MCF 10A (cell line): ENCODE measurements at regions not wholly inside any gene's neighbourhood (a gene's known extent, or its start where the extent isn't known, plus 50 kb on each side); places are given as distances from the start of the nearest gene placed in this dataset.
A peak's percentile ranks its signal among the peaks of the same experiment; 100 is the strongest.
"Not testable (repeated sequence)": the region's sequence is repeated elsewhere in the genome, so short reads cannot be mapped to it uniquely, and the experiment has no call there.

Experiments used
- BruUV-seq: library from RNA; stranded (reverse); fragments of 400-500 nt; replicated peaks from 2 replicates; lab custom pipeline; 2021; lab: Mats Ljungman, UMichigan
- CTCF ChIA-PET: fragments of 300-600 bp; sonication (Branson Sonifier 250); formaldehyde crosslinking; extraction: SDS; loops from one replicate; lab custom pipeline; 2021; ENCODE audit warnings: antibody characterized with exemption, inconsistent platforms; lab: Yijun Ruan, JAX
- POLR2A ChIA-PET: fragments of 300-600, 350-650 bp; sonication (Branson Sonifier 250); formaldehyde crosslinking; extraction: SDS; loops from one replicate; lab custom pipeline; 2020; ENCODE audit warnings: antibody characterized with exemption, inconsistent platforms; lab: Yijun Ruan, JAX
- DNase-seq: peaks from one replicate; pipeline ENCODE4 v3.0.0-alpha.2; 2018; ENCODE audit not compliant: unreplicated experiment
- H3K27ac Mint-ChIP-seq: one replicate; pipeline ENCODE4 v1.8.0; 2022; ENCODE audit warnings: mild to moderate bottlenecking, low read depth, mixed read lengths; ENCODE audit not compliant: unreplicated experiment
- H3K27me3 Mint-ChIP-seq: one replicate; pipeline ENCODE4 v1.8.0; 2022; ENCODE audit warnings: mixed read lengths; ENCODE audit not compliant: insufficient read depth, unreplicated experiment
- H3K36me3 Mint-ChIP-seq: one replicate; pipeline ENCODE4 v1.8.0; 2022; ENCODE audit warnings: mild to moderate bottlenecking, moderate library complexity, mixed read lengths; ENCODE audit not compliant: insufficient read depth, unreplicated experiment
- H3K4me1 Mint-ChIP-seq: one replicate; pipeline ENCODE4 v1.8.0; 2022; ENCODE audit warnings: mixed read lengths; ENCODE audit not compliant: insufficient read depth, unreplicated experiment
- H3K4me3 Mint-ChIP-seq: one replicate; pipeline ENCODE4 v1.8.0; 2022; ENCODE audit warnings: mild to moderate bottlenecking, moderate library complexity, mixed read lengths; ENCODE audit not compliant: unreplicated experiment
- H3K9me3 Mint-ChIP-seq: one replicate; pipeline ENCODE4 v1.8.0; 2022; ENCODE audit warnings: mixed read lengths; ENCODE audit not compliant: unreplicated experiment
- intact Hi-C: fragments of 100-400 bp; cut with micrococcal nuclease; formaldehyde crosslinking; loops from 2 replicates; pipeline ENCODE4 v1.14.1; 2022
- TF ChIP-seq, protein P1 (sequence below): fragments of 200-600 bp; IDR thresholded peaks from one replicate; pipeline ENCODE4 v1.8.0; 2022; ENCODE audit warnings: antibody characterized with exemption, mild to moderate bottlenecking; ENCODE audit not compliant: unreplicated experiment

DNA sequence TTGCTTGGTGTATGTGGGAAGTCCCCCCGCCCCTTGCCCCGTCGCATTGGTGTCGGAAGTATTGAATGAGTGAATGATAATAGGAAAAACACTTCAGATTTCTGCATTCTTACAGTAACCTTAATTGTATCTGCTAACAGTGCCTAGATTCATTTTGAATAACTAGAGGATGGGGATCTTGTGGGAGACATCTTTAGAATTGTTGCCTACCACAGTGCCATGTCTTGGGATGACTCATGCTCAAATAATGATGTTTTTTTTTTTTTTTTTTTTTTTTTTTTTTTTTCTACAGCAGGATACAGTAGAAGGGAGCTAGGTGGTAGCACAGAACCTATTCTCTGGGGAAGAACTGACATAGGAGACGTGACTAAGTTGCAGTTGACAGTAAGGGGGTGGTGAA lies 237.9 kb downstream of the USP25 start:
- Mint-ChIP-seq H3K4me1 (peaks cover 7% of the 10 kb centered on the region), H3K27me3 (no peaks in the 10 kb centered on the region), H3K27ac (no peak overlapping the region), H3K4me3 (no peak overlapping the region), H3K9me3 (no peaks in the 10 kb centered on the region), H3K36me3 (no peaks in the 10 kb centered on the region)
- CTCF ChIA-PET: no interaction called here
- TF ChIP-seq, protein P1, sequence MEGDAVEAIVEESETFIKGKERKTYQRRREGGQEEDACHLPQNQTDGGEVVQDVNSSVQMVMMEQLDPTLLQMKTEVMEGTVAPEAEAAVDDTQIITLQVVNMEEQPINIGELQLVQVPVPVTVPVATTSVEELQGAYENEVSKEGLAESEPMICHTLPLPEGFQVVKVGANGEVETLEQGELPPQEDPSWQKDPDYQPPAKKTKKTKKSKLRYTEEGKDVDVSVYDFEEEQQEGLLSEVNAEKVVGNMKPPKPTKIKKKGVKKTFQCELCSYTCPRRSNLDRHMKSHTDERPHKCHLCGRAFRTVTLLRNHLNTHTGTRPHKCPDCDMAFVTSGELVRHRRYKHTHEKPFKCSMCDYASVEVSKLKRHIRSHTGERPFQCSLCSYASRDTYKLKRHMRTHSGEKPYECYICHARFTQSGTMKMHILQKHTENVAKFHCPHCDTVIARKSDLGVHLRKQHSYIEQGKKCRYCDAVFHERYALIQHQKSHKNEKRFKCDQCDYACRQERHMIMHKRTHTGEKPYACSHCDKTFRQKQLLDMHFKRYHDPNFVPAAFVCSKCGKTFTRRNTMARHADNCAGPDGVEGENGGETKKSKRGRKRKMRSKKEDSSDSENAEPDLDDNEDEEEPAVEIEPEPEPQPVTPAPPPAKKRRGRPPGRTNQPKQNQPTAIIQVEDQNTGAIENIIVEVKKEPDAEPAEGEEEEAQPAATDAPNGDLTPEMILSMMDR: no peak
- peak; percentile 12 for DNase-seq
- POLR2A ChIA-PET: no interaction called here
- BruUV-seq: no TSS peak
- intact Hi-C loops: no loop called here

DNA sequence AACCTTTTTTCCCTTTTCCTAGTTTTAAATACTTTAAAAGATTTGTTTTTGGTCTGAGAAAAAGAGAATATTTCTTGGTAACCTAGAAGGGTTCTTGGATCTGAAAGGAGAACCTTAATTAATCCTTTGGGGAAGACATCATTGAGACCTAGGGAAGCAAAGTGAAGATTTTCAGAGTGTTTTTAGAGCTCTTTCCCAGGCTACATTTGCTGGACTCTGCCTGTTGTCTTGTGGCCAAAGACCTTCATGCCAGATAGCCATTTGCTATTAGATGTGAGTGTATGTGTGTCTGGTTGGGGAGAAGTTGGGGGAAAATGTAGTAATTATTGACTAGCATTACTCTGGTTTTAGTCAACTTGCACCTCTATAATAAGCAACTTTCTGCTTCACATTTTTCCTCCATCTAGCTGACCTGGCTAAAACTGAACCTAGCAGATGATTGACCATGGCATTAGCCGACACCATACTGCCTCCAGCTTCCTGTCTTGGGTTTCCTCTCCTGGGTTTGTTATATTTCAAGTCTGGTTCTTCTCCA lies 239.1 kb downstream of the USP25 start:
- no peaks in the 10 kb centered on the region for H3K36me3 Mint-ChIP-seq
- TF ChIP-seq, protein P1: no peak
- H3K4me3 Mint-ChIP-seq: no peak overlapping the region
- POLR2A ChIA-PET: no interaction called here
- DNase-seq: no peak
- CTCF ChIA-PET: no interaction called here
- BruUV-seq: no TSS peak
- no peak overlapping the region for H3K27ac Mint-ChIP-seq
- no peaks in the 10 kb centered on the region for H3K9me3 Mint-ChIP-seq
- no peaks in the 10 kb centered on the region for H3K27me3 Mint-ChIP-seq
- intact Hi-C loops: no loop called here
- H3K4me1 Mint-ChIP-seq: peaks cover 7% of the 10 kb centered on the region

DNA sequence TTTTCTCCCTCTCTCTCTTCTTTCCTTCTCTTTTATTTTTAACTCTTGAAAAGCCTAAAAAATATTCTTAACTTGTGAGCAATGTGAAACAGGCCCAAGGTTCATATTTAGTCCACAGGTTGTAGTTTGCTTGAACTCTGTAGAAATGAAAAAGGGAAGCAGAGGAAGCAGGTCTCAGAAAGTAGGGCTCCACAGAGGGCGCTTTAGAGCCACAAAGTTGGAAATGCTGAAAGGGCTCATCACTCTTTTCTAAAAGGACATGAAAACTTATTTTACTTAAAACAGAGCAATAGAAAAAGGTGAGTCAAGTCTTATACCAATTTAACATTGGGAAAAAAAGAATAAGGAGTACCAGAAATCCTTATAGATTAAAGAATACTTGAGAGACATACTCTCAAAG lies 247.0 kb downstream of the USP25 start:
- DNase-seq: peak; percentile 9
- Mint-ChIP-seq H3K27ac (no peak overlapping the region), H3K36me3 (no peaks in the 10 kb centered on the region), H3K4me3 (no peak overlapping the region), H3K4me1 (no peaks in the 10 kb centered on the region), H3K27me3 (no peaks in the 10 kb centered on the region), H3K9me3 (no peaks in the 10 kb centered on the region)
- POLR2A ChIA-PET: no interaction called here
- TF ChIP-seq, protein P1: no peak
- no TSS peak for BruUV-seq
- intact Hi-C loops: no loop called here
- CTCF ChIA-PET: no interaction called here

DNA sequence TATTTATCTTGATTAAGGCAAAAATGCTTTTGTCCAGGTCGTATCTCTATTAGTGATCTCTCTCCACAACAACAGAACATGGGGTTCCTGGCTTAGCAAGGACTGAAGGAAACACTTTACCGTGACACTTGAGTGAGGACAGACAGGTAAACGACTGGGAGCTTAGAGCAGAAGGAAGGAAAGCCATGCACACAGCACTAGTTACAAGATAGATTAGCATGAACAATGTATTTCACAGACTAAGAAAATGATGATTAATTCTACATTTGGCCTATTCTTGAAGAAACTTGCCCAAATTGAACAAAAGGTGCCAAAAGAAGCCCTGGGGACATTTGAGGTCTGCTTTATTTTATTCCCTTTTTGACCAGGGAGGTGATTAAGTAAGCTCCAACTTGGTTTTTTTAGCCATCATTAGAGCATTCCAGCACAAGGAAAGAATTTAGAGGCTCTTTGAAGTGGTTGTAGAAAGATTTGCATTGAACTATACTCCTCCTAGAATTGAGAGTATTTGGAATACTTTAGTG lies 248.5 kb downstream of the USP25 start:
- no peak for DNase-seq
- Mint-ChIP-seq H3K9me3 (no peaks in the 10 kb centered on the region), H3K4me1 (no peaks in the 10 kb centered on the region), H3K27ac (no peak overlapping the region), H3K27me3 (no peaks in the 10 kb centered on the region), H3K36me3 (no peaks in the 10 kb centered on the region), H3K4me3 (no peak overlapping the region)
- POLR2A ChIA-PET: interaction anchor here (0.7 to 1.0 kb wide), 2 partner anchors 12 to 15 kb away, joined by 3 read pairs; no protein-coding TSS in a partner anchor
- TF ChIP-seq, protein P1: no peak
- BruUV-seq: no TSS peak
- intact Hi-C loops: no loop called here
- CTCF ChIA-PET: no interaction called here

DNA sequence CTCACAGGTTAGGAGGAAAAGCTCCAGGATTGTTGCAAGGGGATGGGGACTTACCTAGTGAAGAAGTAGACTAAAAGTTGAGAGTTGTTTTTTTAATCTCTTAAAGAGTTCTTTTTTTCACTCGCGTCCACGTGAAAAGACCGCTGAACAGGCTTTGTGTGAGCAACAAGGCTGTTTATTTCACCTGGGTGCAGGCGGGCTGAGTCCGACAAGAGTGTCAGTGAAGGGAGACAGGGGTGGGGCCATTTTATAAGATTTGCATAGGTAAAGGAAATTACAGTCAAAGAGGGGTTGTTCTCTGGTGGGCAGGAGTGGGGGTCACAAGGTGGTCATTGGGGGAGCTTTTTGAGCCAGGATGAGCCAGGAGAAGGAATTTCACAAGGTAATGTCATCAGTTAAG lies 249.7 kb downstream of the USP25 start:
- H3K36me3 Mint-ChIP-seq, H3K9me3 Mint-ChIP-seq, DNase-seq, H3K4me1 Mint-ChIP-seq, H3K27ac Mint-ChIP-seq, BruUV-seq, CTCF ChIA-PET, intact Hi-C loops, H3K4me3 Mint-ChIP-seq, POLR2A ChIA-PET, H3K27me3 Mint-ChIP-seq: not testable (repeated sequence)
